Fibroblast of skin of left quadriceps (primary cell): ENCODE measurements at regions not wholly inside any gene's neighbourhood (a gene's known extent, or its start where the extent isn't known, plus 50 kb on each side); places are given as distances from the start of the nearest gene placed in this dataset.

Source experiments
- DNase-seq, 2 experiments: peaks; one replicate each; pipeline ENCODE4 v3.0.0-alpha.2; 2013; ENCODE audit warnings: low read depth in 2 of 2

GRCh38 chr5:29852329-29852728, 1341.2 kb upstream of the CDH6 start:
- no peak for DNase-seq

GRCh38 chr5:29845206-29845605, 1348.3 kb upstream of the CDH6 start:
- DNase-seq = no peak

GRCh38 chr5:29833394-29833793, 1360.1 kb upstream of the CDH6 start:
- no peak for DNase-seq

GRCh38 chr5:29822521-29822920, 1371.0 kb upstream of the CDH6 start:
- DNase-seq = no peak

- no peak for DNase-seq
Observed at GRCh38 chr5:29811914-29812679, 1381.4 kb upstream of the CDH6 start.

- no peak for DNase-seq
Observed at GRCh38 chr5:29805804-29806203, 1387.7 kb upstream of the CDH6 start.

GRCh38 chr5:29800752-29801151, 1392.7 kb upstream of the CDH6 start:
- DNase-seq = no peak

- no peak for DNase-seq
Observed at GRCh38 chr5:29796013-29796412, 1397.5 kb upstream of the CDH6 start.

GRCh38 chr5:29795096-29795652, 1398.3 kb upstream of the CDH6 start:
- no peak for DNase-seq

- DNase-seq = no peak
Observed at GRCh38 chr5:29794141-29794787, 1399.2 kb upstream of the CDH6 start.

- no peak for DNase-seq
Observed at GRCh38 chr5:29790281-29790680, 1403.2 kb upstream of the CDH6 start.

GRCh38 chr5:29780401-29780800, 1413.1 kb upstream of the CDH6 start:
- no peak for DNase-seq

- no peak for DNase-seq
Observed at GRCh38 chr5:29779141-29779540, 1414.3 kb upstream of the CDH6 start.

GRCh38 chr5:29777373-29777772, 1416.1 kb upstream of the CDH6 start:
- DNase-seq = no peak

GRCh38 chr5:29770936-29771335, 1422.5 kb upstream of the CDH6 start:
- no peak for DNase-seq

- DNase-seq = no peak
Observed at GRCh38 chr5:29769474-29769873, 1424.0 kb upstream of the CDH6 start.

GRCh38 chr5:29758986-29759421, 1434.5 kb upstream of the CDH6 start:
- no peak for DNase-seq

GRCh38 chr5:29750453-29750852, 1443.0 kb upstream of the CDH6 start:
- no peak for DNase-seq

- no peak for DNase-seq
Observed at GRCh38 chr5:29744618-29745017, 1448.9 kb upstream of the CDH6 start.

GRCh38 chr5:29720954-29721353, 1472.5 kb upstream of the CDH6 start:
- no peak for DNase-seq

GRCh38 chr5:29719171-29719570, 1474.3 kb upstream of the CDH6 start:
- no peak for DNase-seq

- no peak for DNase-seq
Observed at GRCh38 chr5:29715167-29715566, 1478.3 kb upstream of the CDH6 start.

GRCh38 chr5:29702875-29703274, 1490.6 kb upstream of the CDH6 start:
- no peak for DNase-seq
